ENCODE measurements at regions not wholly inside any gene's neighbourhood (a gene's known extent, or its start where the extent isn't known, plus 50 kb on each side); places are given as distances from the start of the nearest gene placed in this dataset.

DNA sequence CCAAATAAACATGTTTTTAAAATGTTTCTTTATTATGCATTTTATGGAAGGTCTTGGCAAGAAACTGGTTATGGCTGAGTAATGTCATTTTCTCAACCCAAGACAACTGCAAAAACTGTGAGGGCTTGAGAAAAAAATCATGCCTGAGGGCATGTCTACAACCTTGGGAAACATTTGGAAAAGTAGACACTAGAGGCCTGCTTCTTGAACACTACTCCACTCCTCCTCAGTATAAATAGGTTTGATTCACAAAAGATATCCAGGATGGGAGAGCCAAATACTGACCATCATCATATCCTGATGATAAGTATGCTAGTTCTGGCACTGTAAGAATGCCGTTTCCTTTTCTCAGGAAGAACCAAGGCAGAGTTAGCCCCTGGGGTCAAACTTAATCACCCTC, 71.1 kb downstream of the OSR1 start:
- in situ Hi-C loops (cut with HindIII; ENCODE audit: low sequenced_read_pairs), result no loop called here
- TF ChIP-seq, protein P1, sequence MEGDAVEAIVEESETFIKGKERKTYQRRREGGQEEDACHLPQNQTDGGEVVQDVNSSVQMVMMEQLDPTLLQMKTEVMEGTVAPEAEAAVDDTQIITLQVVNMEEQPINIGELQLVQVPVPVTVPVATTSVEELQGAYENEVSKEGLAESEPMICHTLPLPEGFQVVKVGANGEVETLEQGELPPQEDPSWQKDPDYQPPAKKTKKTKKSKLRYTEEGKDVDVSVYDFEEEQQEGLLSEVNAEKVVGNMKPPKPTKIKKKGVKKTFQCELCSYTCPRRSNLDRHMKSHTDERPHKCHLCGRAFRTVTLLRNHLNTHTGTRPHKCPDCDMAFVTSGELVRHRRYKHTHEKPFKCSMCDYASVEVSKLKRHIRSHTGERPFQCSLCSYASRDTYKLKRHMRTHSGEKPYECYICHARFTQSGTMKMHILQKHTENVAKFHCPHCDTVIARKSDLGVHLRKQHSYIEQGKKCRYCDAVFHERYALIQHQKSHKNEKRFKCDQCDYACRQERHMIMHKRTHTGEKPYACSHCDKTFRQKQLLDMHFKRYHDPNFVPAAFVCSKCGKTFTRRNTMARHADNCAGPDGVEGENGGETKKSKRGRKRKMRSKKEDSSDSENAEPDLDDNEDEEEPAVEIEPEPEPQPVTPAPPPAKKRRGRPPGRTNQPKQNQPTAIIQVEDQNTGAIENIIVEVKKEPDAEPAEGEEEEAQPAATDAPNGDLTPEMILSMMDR (IDR thresholded peaks at IDR 0.05; ENCODE audit: low read depth, low read length, missing control alignments), result no peak

DNA sequence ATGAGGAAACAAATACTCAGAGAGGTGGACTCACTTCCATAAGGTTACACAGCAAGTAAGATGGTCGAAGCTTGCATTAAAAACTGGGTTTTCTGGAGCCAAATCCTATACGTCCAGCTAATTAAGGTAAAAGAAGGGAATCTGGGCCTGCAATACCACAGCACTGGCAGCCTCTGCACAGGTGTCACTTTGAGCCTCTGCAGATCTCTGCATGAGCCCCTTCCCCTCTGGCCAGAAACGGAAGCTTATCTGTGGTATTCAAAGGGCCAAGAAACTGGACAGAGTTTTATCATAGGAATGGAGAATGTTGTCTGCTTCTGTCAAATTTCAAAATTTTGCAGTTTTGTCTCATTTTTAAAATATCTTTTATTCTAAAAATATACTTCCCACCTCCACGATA, 76.1 kb downstream of the OSR1 start:
- in situ Hi-C loops (cut with HindIII; ENCODE audit: low sequenced_read_pairs), result loop anchor here (5.0 kb wide), 1 partner anchor 50 kb away; no protein-coding TSS in a partner anchor
- DNase-seq (ENCODE audit: low read depth), result no peak
- no peak overlapping the region for H3K4me3 ChIP-seq (ENCODE audit: low read depth, low read length)
- TF ChIP-seq, protein P1 (IDR thresholded peaks at IDR 0.05; ENCODE audit: low read depth, low read length, missing control alignments), result no peak

More for the DNA sequence above, 71.1 kb downstream of the OSR1 start:
- no peak for DNase-seq (ENCODE audit: low read depth)
- no peak overlapping the region for H3K4me3 ChIP-seq (ENCODE audit: low read depth, low read length)

DNA sequence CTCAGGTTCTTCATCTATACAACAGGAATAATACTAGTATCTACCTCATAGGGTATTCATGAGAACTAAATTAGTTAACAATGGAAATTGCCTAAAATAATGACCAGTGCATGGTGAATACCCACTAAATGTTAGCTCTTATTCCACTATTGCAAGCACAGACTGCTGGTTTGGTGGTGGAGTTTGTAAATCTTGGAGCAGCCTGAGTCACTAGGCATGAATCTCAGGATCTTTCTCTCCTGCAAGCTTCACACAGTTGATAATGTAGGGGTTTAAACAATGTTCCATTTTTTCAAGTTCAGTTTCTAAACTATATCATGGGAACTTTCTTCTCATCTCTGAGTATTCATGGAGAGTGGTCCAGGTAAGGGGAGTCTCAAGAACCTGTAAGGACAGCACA, 84.0 kb downstream of the OSR1 start:
- TF ChIP-seq, protein P1 (IDR thresholded peaks at IDR 0.05; ENCODE audit: low read depth, low read length, missing control alignments), result no peak
- no peak overlapping the region for H3K4me3 ChIP-seq (ENCODE audit: low read depth, low read length)
- no peak for DNase-seq (ENCODE audit: low read depth)
- in situ Hi-C loops (cut with HindIII; ENCODE audit: low sequenced_read_pairs), result no loop called here

DNA sequence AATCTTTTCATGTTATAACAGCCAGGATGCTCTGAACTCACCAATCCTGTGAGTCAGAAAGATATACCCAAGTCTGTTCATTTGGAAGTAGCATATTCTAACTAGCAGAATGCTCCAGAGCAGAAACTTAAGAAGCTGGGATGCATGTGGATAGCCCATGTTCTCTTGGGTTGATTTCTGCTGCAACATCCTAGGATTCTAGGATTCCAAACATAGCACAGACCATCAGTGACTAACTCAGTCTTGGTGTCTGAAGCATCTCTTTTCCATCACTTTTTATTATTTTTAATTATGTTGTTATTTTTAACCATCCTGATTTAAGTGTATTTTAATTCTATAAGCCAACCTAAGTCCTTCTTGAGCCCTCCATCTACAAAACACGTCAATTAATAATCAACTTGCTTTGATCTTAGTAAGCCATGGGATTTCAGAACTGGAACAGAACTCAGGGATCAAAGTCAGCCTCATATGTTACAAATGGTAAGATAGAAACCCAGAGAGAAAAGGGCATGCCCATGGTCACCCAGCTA, 85.4 kb downstream of the OSR1 start:
- DNase-seq (ENCODE audit: low read depth), result no peak
- no peak overlapping the region for H3K4me3 ChIP-seq (ENCODE audit: low read depth, low read length)
- TF ChIP-seq, protein P1 (IDR thresholded peaks at IDR 0.05; ENCODE audit: low read depth, low read length, missing control alignments), result no peak
- in situ Hi-C loops (cut with HindIII; ENCODE audit: low sequenced_read_pairs), result no loop called here

- in situ Hi-C loops (cut with HindIII; ENCODE audit: low sequenced_read_pairs), result no loop called here
- TF ChIP-seq, protein P1 (IDR thresholded peaks at IDR 0.05; ENCODE audit: low read depth, low read length, missing control alignments), result no peak
- no peak for DNase-seq (ENCODE audit: low read depth)
- H3K4me3 ChIP-seq (ENCODE audit: low read depth, low read length), result no peak overlapping the region
Measured at GRCh38 chr2:19272039-19272438, 86.4 kb downstream of the OSR1 start.

DNA sequence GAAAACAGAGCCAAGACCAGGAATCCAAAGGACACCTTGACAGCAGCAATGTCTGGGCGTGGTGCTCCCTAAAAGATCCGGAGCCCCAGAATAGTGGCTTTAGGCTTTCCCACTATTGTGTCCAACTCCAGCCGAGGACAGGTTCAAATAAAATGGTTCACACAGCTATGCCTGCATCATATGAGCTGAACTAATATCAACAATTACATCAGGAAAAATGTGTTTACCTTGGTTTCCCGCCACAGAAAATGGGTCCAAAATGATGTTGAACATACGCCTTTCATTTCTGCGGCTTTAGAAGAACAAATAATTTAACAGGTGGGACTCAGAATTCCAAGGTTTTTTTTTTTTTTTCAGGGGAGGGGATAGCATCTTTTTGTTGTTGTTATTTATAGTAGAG, 93.6 kb downstream of the OSR1 start:
- no peak for DNase-seq (ENCODE audit: low read depth)
- TF ChIP-seq, protein P1 (IDR thresholded peaks at IDR 0.05; ENCODE audit: low read depth, low read length, missing control alignments), result no peak
- in situ Hi-C loops (cut with HindIII; ENCODE audit: low sequenced_read_pairs), result no loop called here
- no peak overlapping the region for H3K4me3 ChIP-seq (ENCODE audit: low read depth, low read length)

Measured in astrocyte of the cerebellum (primary cell).